ENCODE measurements at regions not wholly inside any gene's neighbourhood (a gene's known extent, or its start where the extent isn't known, plus 50 kb on each side); places are given as distances from the start of the nearest gene placed in this dataset.
"Not testable (repeated sequence)": the region's sequence is repeated elsewhere in the genome, so short reads cannot be mapped to it uniquely, and the experiment has no call there.

- no peaks in the 10 kb centered on the region for H3K27me3 ChIP-seq
- in situ Hi-C loops (cut with MboI; ENCODE audit: low sequenced_read_pairs in 4 of 4), result no loop called here
- H3K27ac ChIP-seq, result no peak overlapping the region
- no peak for DNase-seq
- ATAC-seq, result no peak
- intact Hi-C loops (cut with DNase I; ENCODE audit: low total_unique reads), result no loop called here
- H3K9me3 ChIP-seq, result no peaks in the 10 kb centered on the region
- no peak overlapping the region for H3K4me3 ChIP-seq
- no peaks in the 10 kb centered on the region for H3K36me3 ChIP-seq
- TF ChIP-seq POLR2A (IDR thresholded peaks at IDR 0.05) (no peak), CTCF (IDR thresholded peaks at IDR 0.05 in 4 of 5, conservative IDR thresholded peaks at IDR 0.05 in 1 of 5) (no peak)
- no peaks in the 10 kb centered on the region for H3K4me1 ChIP-seq
Observed at GRCh38 chr2:48229063-48229462, 85.4 kb upstream of the FOXN2 start.

- H3K36me3 ChIP-seq, result no peaks in the 10 kb centered on the region
- ATAC-seq (no peak), DNase-seq (no peak)
- no peaks in the 10 kb centered on the region for H3K9me3 ChIP-seq
- H3K4me3 ChIP-seq, result no peak overlapping the region
- in situ Hi-C loops (cut with MboI; ENCODE audit: low sequenced_read_pairs in 4 of 4) (no loop called here), intact Hi-C loops (cut with DNase I; ENCODE audit: low total_unique reads) (no loop called here)
- peaks cover 0 to 2% of the 10 kb centered on the region in 2 donors for H3K4me1 ChIP-seq
- no peaks in the 10 kb centered on the region for H3K27me3 ChIP-seq
- no peak overlapping the region for H3K27ac ChIP-seq
- no peak for TF ChIP-seq POLR2A (IDR thresholded peaks at IDR 0.05)
- TF ChIP-seq CTCF (IDR thresholded peaks at IDR 0.05 in 4 of 5, conservative IDR thresholded peaks at IDR 0.05 in 1 of 5), result no peak
Observed at GRCh38 chr2:48230834-48231233, 83.6 kb upstream of the FOXN2 start.

GRCh38 chr2:48232351-48232750 lies 82.1 kb upstream of the FOXN2 start:
- no peak for TF ChIP-seq CTCF (IDR thresholded peaks at IDR 0.05 in 4 of 5, conservative IDR thresholded peaks at IDR 0.05 in 1 of 5)
- in situ Hi-C loops (cut with MboI; ENCODE audit: low sequenced_read_pairs in 4 of 4) (no loop called here), intact Hi-C loops (cut with DNase I; ENCODE audit: low total_unique reads) (no loop called here)
- no peak for ATAC-seq
- Histone ChIP-seq H3K36me3 (no peaks in the 10 kb centered on the region), H3K27me3 (no peaks in the 10 kb centered on the region), H3K4me1 (peaks cover 0 to 2% of the 10 kb centered on the region in 2 donors), H3K27ac (no peak overlapping the region), H3K4me3 (no peak overlapping the region), H3K9me3 (no peaks in the 10 kb centered on the region)
- no peak for DNase-seq

GRCh38 chr2:48233005-48233404 lies 81.5 kb upstream of the FOXN2 start:
- H3K27me3 ChIP-seq, result no peaks in the 10 kb centered on the region
- ATAC-seq (no peak), DNase-seq (no peak)
- intact Hi-C loops (cut with DNase I; ENCODE audit: low total_unique reads), result no loop called here
- H3K36me3 ChIP-seq, result no peaks in the 10 kb centered on the region
- no peak overlapping the region for H3K27ac ChIP-seq
- no peak overlapping the region for H3K4me3 ChIP-seq
- in situ Hi-C loops (cut with MboI; ENCODE audit: low sequenced_read_pairs in 4 of 4), result no loop called here
- TF ChIP-seq CTCF (IDR thresholded peaks at IDR 0.05 in 4 of 5, conservative IDR thresholded peaks at IDR 0.05 in 1 of 5) (no peak), POLR2A (IDR thresholded peaks at IDR 0.05) (no peak)
- H3K4me1 ChIP-seq, result peaks cover 0 to 2% of the 10 kb centered on the region in 2 donors
- no peaks in the 10 kb centered on the region for H3K9me3 ChIP-seq

- H3K9me3 ChIP-seq; H3K27me3 ChIP-seq; in situ Hi-C loops (cut with MboI; ENCODE audit: low sequenced_read_pairs in 4 of 4); ATAC-seq; intact Hi-C loops (cut with DNase I; ENCODE audit: low total_unique reads); H3K27ac ChIP-seq; H3K4me1 ChIP-seq; H3K4me3 ChIP-seq; DNase-seq; H3K36me3 ChIP-seq: not testable (repeated sequence)
Observed at GRCh38 chr2:48233824-48234223, 80.7 kb upstream of the FOXN2 start.
